HUES6 (cell line): ENCODE measurements at regions not wholly inside any gene's neighbourhood (a gene's known extent, or its start where the extent isn't known, plus 50 kb on each side); places are given as distances from the start of the nearest gene placed in this dataset.

ENCODE experiments used
- H3K27ac ChIP-seq: 2 replicates; pipeline ENCODE4 v1.7.0; 2013; ENCODE audit warnings: low read depth, mild to moderate bottlenecking, low read length, inconsistent platforms
- H3K27me3 ChIP-seq: 2 replicates; pipeline ENCODE4 v1.6.1; 2013; ENCODE audit warnings: low read length; ENCODE audit not compliant: control insufficient read depth, insufficient read depth
- H3K36me3 ChIP-seq: 2 replicates; pipeline ENCODE4 v1.6.1; 2013; ENCODE audit warnings: low read length; ENCODE audit not compliant: control insufficient read depth, insufficient read depth
- H3K4me1 ChIP-seq: 2 replicates; pipeline ENCODE4 v1.6.1; 2013; ENCODE audit warnings: low read length; ENCODE audit not compliant: control insufficient read depth, insufficient read depth
- H3K4me3 ChIP-seq: 2 replicates; pipeline ENCODE4 v1.5.1; 2013; ENCODE audit warnings: low read depth, low read length
- H3K9ac ChIP-seq: one replicate; pipeline ENCODE4 v1.6.1; 2013; ENCODE audit warnings: mild to moderate bottlenecking, low read length
- H3K9me3 ChIP-seq: 2 replicates; pipeline ENCODE4 v1.6.1; 2013; ENCODE audit warnings: low read depth, low read length; ENCODE audit not compliant: control insufficient read depth, insufficient read depth

DNA sequence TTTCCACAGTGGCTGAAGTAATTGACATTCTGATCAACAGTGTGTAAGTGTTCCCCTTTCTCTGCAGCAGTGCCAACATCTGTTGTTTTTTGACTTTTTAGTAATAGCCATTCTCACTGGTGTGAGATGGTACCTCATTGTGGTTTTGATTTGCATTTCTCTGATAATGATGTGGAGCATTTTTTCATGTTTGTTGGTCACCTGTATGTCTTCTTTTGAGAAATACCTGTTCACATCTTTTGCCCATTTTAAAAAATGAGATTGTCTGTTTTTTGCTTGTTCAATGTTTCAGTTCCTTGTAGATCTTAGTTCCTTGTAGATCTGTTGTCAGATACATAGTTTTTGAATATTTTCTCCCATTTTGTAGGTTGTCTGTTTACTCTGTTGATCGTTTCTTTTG, 162.5 kb upstream of the PITX1 start:
- Histone ChIP-seq H3K27me3 (peaks cover 32% of the 10 kb centered on the region), H3K4me3 (no peak overlapping the region), H3K4me1 (peaks cover 4% of the 10 kb centered on the region; the same call in 1 of the 2 replicates), H3K27ac (no peak overlapping the region), H3K9ac (no peak overlapping the region), H3K9me3 (no peaks in the 10 kb centered on the region), H3K36me3 (no peaks in the 10 kb centered on the region)

GRCh38 chr5:135195270-135195608, 161.2 kb upstream of the PITX1 start:
- no peak overlapping the region for H3K27ac ChIP-seq
- peaks cover 8% of the 10 kb centered on the region; the same call in 1 of the 2 replicates for H3K4me1 ChIP-seq
- H3K9me3 ChIP-seq = no peaks in the 10 kb centered on the region
- no peak overlapping the region for H3K4me3 ChIP-seq
- H3K9ac ChIP-seq = no peak overlapping the region
- no peaks in the 10 kb centered on the region for H3K36me3 ChIP-seq
- H3K27me3 ChIP-seq = peaks cover 44% of the 10 kb centered on the region

DNA sequence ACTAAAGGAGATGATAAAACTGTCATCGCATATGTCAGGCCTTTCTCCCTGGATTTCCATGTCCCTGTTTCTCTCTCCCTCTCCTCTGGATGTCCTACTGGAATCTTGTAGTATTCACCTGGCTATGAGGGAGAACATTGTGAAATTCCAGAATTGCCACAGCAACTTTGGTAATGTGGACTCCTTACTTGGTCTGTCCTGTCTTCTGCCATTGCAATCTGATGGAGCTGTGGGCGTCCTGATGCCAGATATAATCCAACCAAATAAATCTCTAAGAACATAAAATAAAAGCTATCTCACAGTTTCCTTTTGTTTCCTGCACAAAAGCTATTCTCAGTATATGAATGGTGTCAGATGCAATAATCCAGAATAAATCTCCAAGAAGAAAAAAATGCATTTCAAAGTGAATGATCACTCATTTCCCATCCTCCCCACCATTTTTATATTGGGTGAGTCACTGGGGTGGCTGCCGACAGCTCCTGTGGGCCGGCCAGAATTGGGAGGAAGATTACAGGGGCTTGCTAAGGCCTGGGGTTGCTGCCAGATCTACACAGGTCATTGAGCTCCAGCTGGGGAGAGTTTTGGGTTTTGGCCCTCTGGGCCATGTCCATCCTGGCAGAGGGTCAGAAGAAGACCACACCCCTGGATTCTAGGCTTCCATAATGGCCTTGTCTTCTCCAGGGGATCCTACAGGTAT, 160.7 kb upstream of the PITX1 start:
- Histone ChIP-seq H3K27me3 (peaks cover 44% of the 10 kb centered on the region), H3K4me1 (peaks cover 8% of the 10 kb centered on the region; the same call in 1 of the 2 replicates), H3K36me3 (no peaks in the 10 kb centered on the region), H3K4me3 (no peak overlapping the region), H3K9ac (no peak overlapping the region), H3K27ac (no peak overlapping the region), H3K9me3 (no peaks in the 10 kb centered on the region)

GRCh38 chr5:135194126-135194488, 160.1 kb upstream of the PITX1 start:
- Histone ChIP-seq H3K27me3 (peaks cover 44% of the 10 kb centered on the region), H3K4me1 (peaks cover 8% of the 10 kb centered on the region; the same call in 1 of the 2 replicates), H3K9me3 (no peaks in the 10 kb centered on the region), H3K36me3 (no peaks in the 10 kb centered on the region), H3K9ac (no peak overlapping the region), H3K27ac (no peak overlapping the region), H3K4me3 (no peak overlapping the region)

DNA sequence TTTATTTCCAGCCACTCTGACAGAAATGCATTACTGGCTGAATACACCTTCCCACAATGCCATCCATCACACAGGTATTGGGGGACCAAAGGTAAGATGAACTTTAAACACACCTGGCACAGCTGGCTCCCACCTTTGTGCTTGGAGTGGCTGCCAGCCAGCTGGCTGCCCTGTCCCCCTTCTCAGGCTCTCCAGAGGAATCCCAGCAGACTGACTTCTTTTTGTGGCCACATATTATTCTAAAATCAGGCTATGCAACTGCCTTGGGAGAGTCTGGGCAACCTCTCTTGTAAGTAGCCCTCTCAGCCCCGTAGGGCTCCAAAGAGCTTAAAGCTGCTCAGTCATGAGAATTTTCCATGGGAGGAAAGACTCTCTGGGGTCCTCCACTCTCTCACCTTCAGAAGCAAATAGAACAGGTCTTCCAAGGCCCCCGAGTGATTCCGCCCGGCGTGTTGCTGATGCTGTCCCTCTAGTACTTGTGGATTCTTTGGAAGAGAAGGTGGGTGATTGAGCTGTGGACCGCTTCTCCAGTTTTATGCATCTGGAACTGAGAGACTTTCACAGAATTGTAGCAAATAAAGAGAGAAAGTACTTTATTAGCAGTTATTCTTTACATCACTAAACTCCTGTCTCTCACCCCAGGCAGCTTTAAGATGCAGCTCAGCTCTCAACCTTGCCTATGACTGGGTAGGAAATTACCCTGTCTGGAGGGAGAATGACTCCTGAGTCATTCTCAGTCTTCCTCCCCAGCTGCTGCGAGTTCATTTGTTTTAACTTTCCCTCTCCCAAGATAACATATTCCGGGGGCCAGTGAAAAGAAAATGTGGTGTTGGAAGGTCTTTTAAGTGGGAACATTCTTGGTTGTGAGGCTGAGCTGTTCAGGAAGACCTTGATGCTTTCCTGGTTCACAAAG, 159.4 kb upstream of the PITX1 start:
- Histone ChIP-seq H3K36me3 (no peaks in the 10 kb centered on the region), H3K27me3 (peaks cover 44% of the 10 kb centered on the region), H3K9me3 (no peaks in the 10 kb centered on the region), H3K9ac (no peak overlapping the region), H3K27ac (no peak overlapping the region), H3K4me3 (no peak overlapping the region), H3K4me1 (peaks cover 8% of the 10 kb centered on the region; the same call in 1 of the 2 replicates)

DNA sequence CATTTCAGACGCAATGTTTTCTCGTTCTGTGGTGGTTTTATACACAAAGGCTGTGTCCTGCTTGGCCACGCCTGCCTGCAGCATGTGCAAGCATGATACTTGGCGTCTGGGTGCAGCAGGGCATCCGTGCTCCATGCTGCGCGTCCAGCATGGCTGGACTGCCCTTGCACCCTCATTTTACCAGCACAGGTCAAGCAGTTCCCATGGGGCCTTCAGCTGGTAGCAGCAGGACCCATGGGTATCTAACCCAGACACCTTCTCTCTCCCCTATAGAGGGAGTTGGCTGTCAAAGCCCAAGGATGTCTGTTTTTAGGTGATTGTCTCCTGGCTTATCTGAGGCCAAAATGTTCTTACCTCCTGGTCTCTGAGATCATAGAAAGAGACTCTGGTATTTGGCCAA, 158.3 kb upstream of the PITX1 start:
- Histone ChIP-seq H3K36me3 (no peaks in the 10 kb centered on the region), H3K4me3 (no peak overlapping the region), H3K9ac (no peak overlapping the region), H3K27me3 (peaks cover 44% of the 10 kb centered on the region), H3K27ac (no peak overlapping the region), H3K4me1 (peaks cover 8% of the 10 kb centered on the region; the same call in 1 of the 2 replicates), H3K9me3 (no peaks in the 10 kb centered on the region)

DNA sequence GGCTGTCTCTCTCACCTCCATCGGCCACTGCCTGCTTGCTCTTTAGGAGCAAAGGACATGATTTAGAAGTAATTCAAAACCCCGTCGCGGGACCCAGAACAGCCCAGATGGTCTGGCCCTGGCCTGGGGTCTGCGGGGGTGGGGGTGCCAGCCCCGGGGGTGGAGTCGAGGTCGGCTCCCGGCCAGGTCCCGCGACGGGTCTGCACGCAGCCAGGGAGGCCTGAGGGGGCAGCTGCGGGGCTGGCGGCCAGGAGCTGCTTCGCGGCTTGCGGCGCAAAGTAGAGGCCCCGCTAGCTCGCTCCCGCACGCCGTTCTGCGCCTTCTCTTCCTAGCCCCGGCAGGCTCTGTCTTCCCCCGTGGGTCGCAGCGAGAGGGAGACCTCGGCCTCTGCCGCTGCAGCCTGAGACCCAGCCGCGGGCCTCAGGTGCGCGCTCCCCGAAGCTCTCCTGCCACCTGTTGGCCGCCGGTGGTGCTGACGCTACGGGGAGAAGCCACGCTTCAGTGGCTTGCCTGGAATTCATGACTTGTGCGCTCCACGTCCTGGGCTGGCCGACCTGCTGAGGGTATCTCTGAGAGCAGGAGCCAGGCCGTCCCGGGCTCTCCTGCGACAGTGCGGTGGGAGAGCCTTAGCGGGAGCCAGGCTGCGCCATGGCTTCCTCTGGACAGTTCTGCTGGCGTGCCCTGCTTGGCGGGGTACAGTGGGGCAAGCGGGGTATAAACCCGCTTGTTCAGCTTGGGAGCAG, 157.2 kb upstream of the PITX1 start:
- peak overlapping the region; percentile 53 for H3K4me3 ChIP-seq
- H3K9me3 ChIP-seq = no peaks in the 10 kb centered on the region
- H3K9ac ChIP-seq = no peak overlapping the region
- peaks cover 44% of the 10 kb centered on the region for H3K27me3 ChIP-seq
- no peak overlapping the region for H3K27ac ChIP-seq
- H3K36me3 ChIP-seq = no peaks in the 10 kb centered on the region
- H3K4me1 ChIP-seq = peaks cover 8% of the 10 kb centered on the region; the same call in 1 of the 2 replicates

DNA sequence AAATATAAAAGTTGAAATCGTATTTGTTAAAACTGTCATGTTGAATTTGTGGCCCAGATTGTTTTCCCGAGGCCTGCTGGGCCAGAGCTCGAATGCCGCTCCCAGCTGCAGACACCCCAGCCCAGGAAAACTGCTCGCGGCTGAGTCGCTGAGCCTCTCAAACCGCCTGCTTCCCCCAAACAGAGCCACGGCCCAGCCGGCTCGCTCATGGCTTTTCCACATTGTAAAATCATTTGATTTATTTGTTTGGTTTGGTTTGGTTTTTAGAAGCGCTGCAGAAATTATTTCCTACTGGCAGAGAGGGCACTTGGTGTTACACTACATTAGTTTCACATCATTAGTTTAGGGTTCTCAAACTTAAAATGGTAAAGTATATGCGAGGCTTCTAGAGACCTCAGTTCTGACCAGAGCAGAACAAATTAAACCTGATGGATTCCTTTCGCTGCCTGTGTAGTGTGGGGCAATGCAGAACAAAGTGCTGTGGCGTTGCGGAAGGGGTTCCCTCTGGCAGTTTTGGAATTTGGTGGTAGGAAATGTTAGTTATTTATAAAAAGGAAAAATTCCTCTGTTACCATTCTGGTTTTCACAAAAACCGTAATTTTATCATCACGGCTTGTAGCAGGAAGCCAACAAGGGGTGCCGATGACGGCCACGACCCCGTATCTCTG, 156.5 kb upstream of the PITX1 start:
- Histone ChIP-seq H3K4me1 (peaks cover 8% of the 10 kb centered on the region; the same call in 1 of the 2 replicates), H3K9ac (no peak overlapping the region), H3K36me3 (no peaks in the 10 kb centered on the region), H3K27ac (no peak overlapping the region), H3K27me3 (peaks cover 44% of the 10 kb centered on the region), H3K9me3 (no peaks in the 10 kb centered on the region), H3K4me3 (peak overlapping the region; percentile 53)

DNA sequence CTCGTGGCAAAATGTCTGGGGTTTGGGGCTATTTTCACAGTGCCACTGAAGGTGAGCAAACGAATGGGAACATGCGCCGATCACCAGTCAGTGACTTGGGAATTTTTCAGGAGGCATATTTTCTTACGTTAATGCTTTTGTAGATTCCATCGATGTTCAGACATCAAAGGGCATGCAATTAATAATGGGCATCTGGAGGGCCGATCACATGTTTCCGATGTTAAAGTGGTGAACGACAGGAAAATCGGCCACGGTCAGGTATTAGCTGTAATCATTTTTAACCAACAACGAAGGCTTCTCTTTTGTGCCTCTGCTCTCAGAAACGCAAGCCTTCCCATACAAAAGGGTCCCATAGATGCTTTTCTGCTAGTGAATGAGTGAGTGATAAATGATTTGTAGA, 155.0 kb upstream of the PITX1 start:
- Histone ChIP-seq H3K9me3 (no peaks in the 10 kb centered on the region), H3K4me3 (no peak overlapping the region), H3K9ac (no peak overlapping the region), H3K4me1 (peaks cover 8% of the 10 kb centered on the region; the same call in 1 of the 2 replicates), H3K27ac (no peak overlapping the region), H3K27me3 (peaks cover 38% of the 10 kb centered on the region), H3K36me3 (no peaks in the 10 kb centered on the region)

DNA sequence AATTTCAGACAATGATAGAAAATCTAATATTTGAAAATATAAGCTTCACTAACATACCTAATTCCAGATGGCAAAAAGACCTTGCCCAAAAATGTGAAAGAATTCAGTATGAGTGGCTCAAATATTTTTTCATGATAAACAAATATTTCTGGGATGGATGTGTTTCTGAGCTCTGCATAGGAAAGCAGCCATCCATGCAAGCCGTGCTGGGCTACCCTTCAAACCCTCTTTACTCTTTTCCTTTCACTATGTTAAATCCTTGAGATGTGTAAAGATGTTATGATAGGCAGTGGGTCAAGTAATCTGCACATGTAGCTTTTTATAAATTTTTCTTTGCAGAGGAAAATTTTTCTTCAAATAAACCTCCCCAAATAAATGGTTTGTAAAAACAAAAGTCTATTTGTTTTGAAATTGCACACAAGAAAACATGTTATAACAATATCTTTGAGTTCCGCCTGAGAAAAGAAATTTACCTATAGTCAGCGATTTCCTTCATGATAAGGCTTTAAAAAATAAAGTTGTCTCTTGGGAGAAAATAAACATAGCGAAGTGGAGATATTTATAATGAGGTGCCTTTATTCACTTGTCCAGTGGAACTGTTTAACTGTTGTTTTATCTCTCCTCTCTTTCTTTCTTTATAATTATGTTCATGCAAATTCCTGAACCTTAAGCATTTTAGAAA, 154.3 kb upstream of the PITX1 start:
- H3K9me3 ChIP-seq = no peaks in the 10 kb centered on the region
- H3K27me3 ChIP-seq = peaks cover 31% of the 10 kb centered on the region
- H3K4me1 ChIP-seq = peaks cover 8% of the 10 kb centered on the region; the same call in 1 of the 2 replicates
- H3K4me3 ChIP-seq = no peak overlapping the region
- H3K36me3 ChIP-seq = no peaks in the 10 kb centered on the region
- no peak overlapping the region for H3K9ac ChIP-seq
- H3K27ac ChIP-seq = no peak overlapping the region
